NOMO-1 treated with dmso at 0.1 percent for 144 hours (cell line): ENCODE measurements at regions not wholly inside any gene's neighbourhood (a gene's known extent, or its start where the extent isn't known, plus 50 kb on each side); places are given as distances from the start of the nearest gene placed in this dataset.

Experiments used
- DNase-seq: peaks from one replicate; lab custom pipeline; 2025; ENCODE audit not compliant: unreplicated experiment; lab: John Stamatoyannopoulos, UW

DNA sequence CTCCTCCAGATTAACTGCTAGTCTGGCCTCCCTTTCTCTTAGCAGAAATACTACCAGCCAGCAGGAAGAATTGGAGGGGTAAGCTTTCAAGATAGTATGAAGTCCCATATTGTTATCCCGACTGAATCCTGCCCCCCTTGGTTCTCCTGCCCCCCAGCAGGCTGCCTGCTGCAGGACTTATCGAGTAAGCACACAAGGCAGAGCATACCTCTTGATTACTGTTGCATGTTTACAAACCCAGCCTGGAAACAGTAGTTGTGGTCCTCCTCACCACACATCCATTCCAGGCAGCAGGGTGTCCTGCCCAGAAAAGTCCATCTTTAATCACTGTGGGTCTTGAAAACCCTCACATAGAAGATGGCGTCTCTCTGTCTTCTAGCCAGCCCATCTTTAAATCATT is 66.8 kb upstream of the PPP2R3A start:
- no peak for DNase-seq

DNA sequence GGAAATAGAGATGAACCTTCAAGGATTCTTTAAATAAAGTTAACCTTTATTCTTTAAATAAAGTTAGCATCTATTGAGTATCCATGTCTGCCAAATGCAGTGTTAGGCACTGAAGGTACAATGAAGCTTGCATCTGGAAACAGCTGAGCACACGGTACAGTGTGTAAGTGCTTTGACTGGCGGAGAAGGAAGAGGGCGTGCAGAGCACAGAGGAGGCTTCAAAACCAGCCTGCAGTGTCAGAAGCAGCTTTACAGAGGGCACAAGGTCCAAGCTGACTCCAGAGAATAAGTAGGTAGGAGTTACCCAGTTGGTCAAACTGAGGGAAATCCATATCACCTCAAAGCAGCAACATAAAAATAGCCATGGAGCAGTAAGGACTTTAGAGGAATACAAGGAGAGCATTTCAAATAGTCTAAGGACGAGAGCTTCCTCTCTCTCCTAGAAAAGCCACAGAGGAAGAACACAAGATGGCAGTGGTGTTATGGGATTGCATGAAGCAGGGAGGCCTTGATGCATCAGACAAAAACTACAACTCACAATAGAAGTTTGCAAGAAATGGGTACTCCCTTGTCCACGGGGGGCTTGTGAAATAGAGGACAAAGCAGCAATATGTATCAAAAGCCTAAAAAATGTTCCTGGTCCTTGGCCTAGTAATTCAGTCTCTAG is 60.3 kb upstream of the PPP2R3A start:
- no peak for DNase-seq

DNA sequence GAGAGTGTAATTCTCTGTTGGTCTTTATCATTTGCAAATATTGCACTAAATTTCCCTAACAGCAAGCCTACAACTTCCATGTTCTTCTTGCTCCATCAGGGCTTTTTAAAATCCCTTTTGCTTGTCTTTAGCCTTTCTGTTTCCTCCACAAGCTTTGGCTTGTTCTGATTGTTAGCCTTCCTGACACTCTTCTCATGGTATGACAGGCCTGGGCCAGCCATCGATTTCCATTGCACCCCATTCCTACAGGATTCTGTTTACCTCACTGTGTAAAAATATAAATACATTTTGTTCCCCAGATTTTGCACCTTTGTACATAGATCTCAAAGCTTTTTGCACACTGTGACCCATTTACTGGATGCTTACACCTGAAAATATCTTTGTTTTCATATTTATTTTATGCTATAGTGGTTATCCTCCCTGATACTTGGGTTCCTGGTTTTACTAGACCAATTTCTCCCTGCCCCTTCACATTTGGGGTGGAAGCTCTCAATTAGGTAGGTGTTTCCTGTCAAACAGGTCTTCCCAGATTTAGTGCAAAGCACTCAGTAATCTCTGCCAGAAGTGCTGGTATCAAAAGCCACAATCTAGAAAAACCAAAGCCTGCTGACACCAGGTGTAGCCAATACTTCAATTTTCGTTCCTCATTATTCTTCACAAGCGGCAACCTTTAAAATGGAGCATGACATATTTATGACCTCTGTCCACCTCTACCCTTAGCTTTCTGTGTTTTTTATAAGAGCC is 57.9 kb upstream of the PPP2R3A start:
- DNase-seq: no peak

DNA sequence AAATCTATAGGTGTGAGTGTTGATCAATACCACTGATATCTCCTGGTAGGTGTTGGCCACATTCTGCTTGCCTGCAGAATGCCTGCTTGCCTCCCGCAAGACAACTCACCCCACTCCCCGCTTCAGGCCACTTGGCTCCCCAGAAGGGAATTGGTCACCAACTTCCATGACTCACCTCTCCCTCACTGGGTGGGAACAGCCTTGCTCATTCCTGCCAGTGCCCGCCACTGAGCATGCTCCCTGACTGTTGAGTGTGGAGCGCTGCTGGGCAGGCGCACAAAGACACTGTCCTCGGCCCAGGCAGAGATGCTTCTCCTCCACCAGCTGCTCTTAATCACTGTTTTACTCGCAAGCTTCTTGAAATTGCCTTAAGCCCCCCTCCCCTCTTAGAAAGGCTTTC is 57.3 kb upstream of the PPP2R3A start:
- no peak for DNase-seq

DNA sequence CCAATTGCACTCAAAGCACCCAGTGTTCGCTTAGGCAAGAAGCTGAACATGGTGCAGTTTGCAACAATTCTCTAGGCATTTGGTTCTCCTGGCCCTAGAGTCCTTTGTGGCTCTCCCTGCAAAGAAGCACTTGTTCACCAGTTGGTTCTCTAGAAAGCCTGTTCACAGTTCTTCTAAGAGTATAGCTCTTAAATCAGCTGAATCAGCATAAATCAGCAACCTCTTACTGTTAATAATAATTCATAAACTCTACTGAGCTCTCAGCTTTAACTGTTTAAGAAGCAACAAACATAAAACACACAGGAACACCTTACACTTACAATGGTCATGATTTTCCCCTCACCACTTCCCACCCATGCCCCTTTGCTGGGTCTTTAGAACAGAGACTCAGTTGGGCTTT is 56.8 kb upstream of the PPP2R3A start:
- no peak for DNase-seq

DNA sequence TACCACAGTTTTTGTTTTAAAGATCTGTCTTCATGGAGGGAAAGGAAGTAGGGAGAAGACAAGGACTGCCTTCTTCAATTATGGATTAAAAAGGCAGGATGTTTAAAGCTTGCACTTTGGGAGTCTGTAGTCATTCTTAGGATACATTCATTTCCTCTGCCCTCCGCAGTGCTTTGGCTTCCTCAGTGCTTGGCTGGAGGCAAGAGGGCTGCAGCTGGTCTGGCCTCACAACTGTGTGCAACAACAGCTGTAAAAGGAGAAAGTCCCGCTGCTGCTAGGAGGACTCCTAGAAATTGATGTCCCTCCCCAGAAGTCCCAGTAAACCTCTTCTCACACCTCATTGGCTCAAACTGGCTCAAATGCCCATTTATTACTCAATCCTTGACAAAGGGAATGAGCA is 54.4 kb upstream of the PPP2R3A start:
- DNase-seq: no peak

DNA sequence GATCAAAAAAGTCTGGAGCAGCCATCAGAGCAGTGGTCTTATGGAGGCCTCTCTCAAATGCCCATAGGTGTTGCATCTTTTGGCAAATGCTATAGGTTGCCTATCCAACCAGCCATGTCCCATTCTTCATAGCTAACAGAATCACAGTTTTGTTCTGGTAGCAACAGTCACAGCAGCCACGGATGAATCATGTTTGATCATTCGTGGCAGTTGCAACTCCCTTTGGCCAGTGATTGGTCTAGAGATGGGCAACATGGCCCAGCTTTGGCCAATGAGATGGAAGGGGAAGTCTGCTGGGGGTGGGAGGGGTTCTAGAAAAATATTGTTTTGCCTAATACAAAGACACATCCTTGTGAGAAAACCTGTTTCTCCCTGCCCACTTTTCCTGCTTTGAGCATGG is 50.3 kb upstream of the PPP2R3A start:
- DNase-seq: no peak
